ENCODE measurements at regions not wholly inside any gene's neighbourhood (a gene's known extent, or its start where the extent isn't known, plus 50 kb on each side); places are given as distances from the start of the nearest gene placed in this dataset.

DNA sequence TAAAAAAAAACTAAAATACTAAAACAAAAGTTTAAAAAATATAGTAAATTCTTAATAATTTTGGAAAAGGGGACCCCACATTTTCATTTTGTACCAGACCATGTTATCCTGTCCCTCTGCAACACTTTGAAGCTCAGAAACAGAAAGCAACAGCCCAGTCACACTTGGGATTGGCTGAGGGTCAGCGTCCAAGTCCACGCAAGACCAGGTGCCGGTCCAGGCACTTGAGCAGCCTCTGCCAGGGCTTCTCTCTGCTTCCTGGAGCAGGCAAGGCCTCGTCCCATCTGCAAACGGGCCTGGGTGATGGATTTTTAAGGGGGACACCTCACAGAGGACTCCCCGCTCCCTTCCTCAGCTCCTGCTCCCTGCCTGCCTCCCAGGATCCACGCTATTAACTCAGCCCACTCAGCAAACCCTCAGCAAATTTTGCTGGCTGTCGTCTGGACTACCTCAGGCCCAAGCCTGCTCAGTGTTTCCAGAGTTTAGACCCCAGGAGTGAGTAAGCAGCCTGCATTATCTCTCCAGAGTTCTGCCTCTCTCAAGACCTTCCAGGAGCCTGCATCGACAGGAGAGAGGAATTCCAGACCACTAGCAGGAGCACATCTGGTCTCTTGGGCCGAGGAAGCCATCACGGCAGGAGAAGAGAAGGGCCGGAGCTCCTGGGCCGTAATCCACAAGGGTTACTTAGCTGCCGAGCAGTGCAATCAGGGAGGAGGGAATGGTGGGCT is 67.4 kb upstream of the CALM2 start (continued):
- TF ChIP-seq, protein P1, sequence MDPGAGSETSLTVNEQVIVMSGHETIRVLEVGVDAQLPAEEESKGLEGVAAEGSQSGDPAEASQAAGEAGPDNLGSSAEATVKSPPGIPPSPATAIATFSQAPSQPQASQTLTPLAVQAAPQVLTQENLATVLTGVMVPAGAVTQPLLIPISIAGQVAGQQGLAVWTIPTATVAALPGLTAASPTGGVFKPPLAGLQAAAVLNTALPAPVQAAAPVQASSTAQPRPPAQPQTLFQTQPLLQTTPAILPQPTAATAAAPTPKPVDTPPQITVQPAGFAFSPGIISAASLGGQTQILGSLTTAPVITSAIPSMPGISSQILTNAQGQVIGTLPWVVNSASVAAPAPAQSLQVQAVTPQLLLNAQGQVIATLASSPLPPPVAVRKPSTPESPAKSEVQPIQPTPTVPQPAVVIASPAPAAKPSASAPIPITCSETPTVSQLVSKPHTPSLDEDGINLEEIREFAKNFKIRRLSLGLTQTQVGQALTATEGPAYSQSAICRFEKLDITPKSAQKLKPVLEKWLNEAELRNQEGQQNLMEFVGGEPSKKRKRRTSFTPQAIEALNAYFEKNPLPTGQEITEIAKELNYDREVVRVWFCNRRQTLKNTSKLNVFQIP (CRISPR knock-in tag; IDR thresholded peaks at IDR 0.05; ENCODE audit: borderline replicate concordance, low read depth), result no peak; the same call in 1 of the 2 replicates
- peak; percentile 25; the same call in 1 of the 2 replicates for TF ChIP-seq ZFP30 (CRISPR knock-in tag; IDR thresholded peaks at IDR 0.05)

DNA sequence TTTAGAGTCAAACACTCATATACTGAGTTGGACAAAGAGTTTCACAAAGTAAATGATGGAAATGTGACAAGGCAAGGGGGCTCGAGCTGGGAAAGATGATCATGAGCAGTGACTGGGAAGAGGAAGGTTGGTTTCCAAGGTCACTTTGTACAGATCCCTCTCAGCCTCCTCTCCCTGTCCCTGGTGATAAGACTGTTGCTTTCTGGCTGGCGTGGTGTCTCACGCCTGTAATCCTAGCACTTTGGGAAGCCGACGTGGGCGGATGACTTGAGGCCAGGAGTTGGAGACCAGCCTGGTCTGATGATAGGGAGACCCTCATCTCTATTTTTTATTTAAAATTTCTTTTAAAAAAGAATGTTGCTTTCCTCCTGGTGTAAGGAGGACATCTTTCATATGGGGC is 65.4 kb upstream of the CALM2 start:
- TF ChIP-seq CSDC2 (CRISPR knock-in tag; IDR thresholded peaks at IDR 0.05) (no peak), SNAI2 (CRISPR knock-in tag; IDR thresholded peaks at IDR 0.05) (no peak), ISL1 (CRISPR knock-in tag; IDR thresholded peaks at IDR 0.05) (no peak), ZFP3 (CRISPR knock-in tag; IDR thresholded peaks at IDR 0.05) (no peak)
- TF ChIP-seq, protein P2, sequence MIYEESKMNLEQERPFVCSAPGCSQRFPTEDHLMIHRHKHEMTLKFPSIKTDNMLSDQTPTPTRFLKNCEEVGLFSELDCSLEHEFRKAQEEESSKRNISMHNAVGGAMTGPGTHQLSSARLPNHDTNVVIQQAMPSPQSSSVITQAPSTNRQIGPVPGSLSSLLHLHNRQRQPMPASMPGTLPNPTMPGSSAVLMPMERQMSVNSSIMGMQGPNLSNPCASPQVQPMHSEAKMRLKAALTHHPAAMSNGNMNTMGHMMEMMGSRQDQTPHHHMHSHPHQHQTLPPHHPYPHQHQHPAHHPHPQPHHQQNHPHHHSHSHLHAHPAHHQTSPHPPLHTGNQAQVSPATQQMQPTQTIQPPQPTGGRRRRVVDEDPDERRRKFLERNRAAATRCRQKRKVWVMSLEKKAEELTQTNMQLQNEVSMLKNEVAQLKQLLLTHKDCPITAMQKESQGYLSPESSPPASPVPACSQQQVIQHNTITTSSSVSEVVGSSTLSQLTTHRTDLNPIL (CRISPR knock-in tag; IDR thresholded peaks at IDR 0.05; ENCODE audit: low read depth), result no peak
- TF ChIP-seq, protein P3, sequence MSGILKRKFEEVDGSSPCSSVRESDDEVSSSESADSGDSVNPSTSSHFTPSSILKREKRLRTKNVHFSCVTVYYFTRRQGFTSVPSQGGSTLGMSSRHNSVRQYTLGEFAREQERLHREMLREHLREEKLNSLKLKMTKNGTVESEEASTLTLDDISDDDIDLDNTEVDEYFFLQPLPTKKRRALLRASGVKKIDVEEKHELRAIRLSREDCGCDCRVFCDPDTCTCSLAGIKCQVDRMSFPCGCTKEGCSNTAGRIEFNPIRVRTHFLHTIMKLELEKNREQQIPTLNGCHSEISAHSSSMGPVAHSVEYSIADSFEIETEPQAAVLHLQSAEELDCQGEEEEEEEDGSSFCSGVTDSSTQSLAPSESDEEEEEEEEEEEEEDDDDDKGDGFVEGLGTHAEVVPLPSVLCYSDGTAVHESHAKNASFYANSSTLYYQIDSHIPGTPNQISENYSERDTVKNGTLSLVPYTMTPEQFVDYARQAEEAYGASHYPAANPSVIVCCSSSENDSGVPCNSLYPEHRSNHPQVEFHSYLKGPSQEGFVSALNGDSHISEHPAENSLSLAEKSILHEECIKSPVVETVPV (CRISPR knock-in tag; IDR thresholded peaks at IDR 0.05), result no peak
- TF ChIP-seq, protein P4, sequence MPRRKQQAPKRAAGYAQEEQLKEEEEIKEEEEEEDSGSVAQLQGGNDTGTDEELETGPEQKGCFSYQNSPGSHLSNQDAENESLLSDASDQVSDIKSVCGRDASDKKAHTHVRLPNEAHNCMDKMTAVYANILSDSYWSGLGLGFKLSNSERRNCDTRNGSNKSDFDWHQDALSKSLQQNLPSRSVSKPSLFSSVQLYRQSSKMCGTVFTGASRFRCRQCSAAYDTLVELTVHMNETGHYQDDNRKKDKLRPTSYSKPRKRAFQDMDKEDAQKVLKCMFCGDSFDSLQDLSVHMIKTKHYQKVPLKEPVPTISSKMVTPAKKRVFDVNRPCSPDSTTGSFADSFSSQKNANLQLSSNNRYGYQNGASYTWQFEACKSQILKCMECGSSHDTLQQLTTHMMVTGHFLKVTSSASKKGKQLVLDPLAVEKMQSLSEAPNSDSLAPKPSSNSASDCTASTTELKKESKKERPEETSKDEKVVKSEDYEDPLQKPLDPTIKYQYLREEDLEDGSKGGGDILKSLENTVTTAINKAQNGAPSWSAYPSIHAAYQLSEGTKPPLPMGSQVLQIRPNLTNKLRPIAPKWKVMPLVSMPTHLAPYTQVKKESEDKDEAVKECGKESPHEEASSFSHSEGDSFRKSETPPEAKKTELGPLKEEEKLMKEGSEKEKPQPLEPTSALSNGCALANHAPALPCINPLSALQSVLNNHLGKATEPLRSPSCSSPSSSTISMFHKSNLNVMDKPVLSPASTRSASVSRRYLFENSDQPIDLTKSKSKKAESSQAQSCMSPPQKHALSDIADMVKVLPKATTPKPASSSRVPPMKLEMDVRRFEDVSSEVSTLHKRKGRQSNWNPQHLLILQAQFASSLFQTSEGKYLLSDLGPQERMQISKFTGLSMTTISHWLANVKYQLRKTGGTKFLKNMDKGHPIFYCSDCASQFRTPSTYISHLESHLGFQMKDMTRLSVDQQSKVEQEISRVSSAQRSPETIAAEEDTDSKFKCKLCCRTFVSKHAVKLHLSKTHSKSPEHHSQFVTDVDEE (CRISPR knock-in tag; IDR thresholded peaks at IDR 0.05), result no peak
- ATAC-seq, result no peak

DNA sequence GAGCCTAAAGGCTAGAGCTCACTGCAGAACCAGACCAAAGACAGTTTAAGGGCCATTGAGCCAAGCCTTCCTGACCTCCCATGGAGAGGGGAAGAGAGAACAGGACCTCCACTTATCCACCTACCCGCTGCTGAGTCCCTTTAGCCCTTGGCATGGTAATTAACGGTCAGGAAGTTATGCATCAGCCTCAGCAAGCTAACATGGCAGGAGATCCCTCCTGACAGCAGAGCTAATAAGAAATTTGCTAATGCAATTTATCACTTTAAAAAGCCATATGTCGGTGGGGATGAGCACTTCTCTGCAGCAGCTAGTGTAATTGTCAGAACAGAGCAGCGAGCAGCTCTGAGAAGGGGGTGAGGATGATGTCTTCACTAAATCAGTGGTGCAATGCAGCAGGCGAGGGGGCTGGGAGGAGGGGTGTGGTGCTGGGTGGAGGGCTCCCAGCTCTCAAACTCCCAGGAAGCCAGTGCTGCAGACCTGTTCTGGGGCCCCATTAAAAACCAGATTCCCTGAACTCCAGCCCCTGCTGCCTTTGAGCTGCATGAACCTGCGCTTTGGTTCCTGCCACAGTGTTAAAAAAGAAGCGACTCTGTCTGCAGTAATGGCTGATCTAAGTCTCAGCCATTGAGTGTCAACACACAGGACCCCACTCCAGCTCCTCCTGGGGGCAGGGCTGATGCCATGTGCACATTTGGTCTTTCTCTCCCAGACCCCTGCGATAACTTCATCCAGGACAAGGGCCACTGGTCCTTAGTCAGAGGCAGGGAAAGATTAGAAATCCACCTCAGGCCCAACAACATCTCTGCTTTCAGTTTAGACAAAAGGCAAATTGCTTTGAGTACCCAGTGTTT is 63.0 kb upstream of the CALM2 start:
- TF ChIP-seq ISL1 (CRISPR knock-in tag; IDR thresholded peaks at IDR 0.05) (peak; percentile 40), ZC3H10 (CRISPR knock-in tag; IDR thresholded peaks at IDR 0.05) (no peak), ZFP3 (CRISPR knock-in tag; IDR thresholded peaks at IDR 0.05) (peak; percentile 74; the same call in 1 of the 2 replicates), TCF4 (CRISPR knock-in tag; IDR thresholded peaks at IDR 0.05; ENCODE audit: borderline replicate concordance) (peak; percentile 81; the same call in 1 of the 2 replicates), ZNF70 (CRISPR knock-in tag; IDR thresholded peaks at IDR 0.05) (no peak), BACH2 (CRISPR knock-in tag; IDR thresholded peaks at IDR 0.05; ENCODE audit: borderline replicate concordance) (peak; percentile 60; the same call in 1 of the 2 replicates), GLIS3 (CRISPR knock-in tag; IDR thresholded peaks at IDR 0.05) (peak; percentile 10; the same call in 1 of the 2 replicates)
- TF ChIP-seq, protein P1 (CRISPR knock-in tag; IDR thresholded peaks at IDR 0.05; ENCODE audit: borderline replicate concordance, low read depth), result no peak
- TF ChIP-seq, protein P3 (CRISPR knock-in tag; IDR thresholded peaks at IDR 0.05), result 0 out of 2 replicates have a peak, but pooled peaks have one; percentile 35
- TF ChIP-seq, protein P4 (CRISPR knock-in tag; IDR thresholded peaks at IDR 0.05), result peak; percentile 90
- peak; percentile 58 for ATAC-seq
